HUES64 (cell line): ENCODE measurements at regions not wholly inside any gene's neighbourhood (a gene's known extent, or its start where the extent isn't known, plus 50 kb on each side); places are given as distances from the start of the nearest gene placed in this dataset.
"Not testable (repeated sequence)": the region's sequence is repeated elsewhere in the genome, so short reads cannot be mapped to it uniquely, and the experiment has no call there.

Experiments
- H3K27ac ChIP-seq: 2 replicates; pipeline ENCODE4 v1.7.0; 2013; ENCODE audit warnings: low read depth, low read length, inconsistent platforms
- H3K27me3 ChIP-seq: 2 replicates; pipeline ENCODE4 v1.6.1; 2013; ENCODE audit warnings: mild to moderate bottlenecking, low read length; ENCODE audit not compliant: insufficient read depth
- H3K36me3 ChIP-seq: 2 replicates; pipeline ENCODE4 v1.6.1; 2013; ENCODE audit warnings: mild to moderate bottlenecking, low read length; ENCODE audit not compliant: insufficient read depth
- H3K4me1 ChIP-seq: 2 replicates; pipeline ENCODE4 v1.6.1; 2013; ENCODE audit warnings: mild to moderate bottlenecking, low read length, moderate library complexity; ENCODE audit not compliant: insufficient read depth
- H3K4me3 ChIP-seq: 2 replicates; pipeline ENCODE4 v1.5.1; 2013; ENCODE audit warnings: mild to moderate bottlenecking, low read length, moderate library complexity
- H3K9ac ChIP-seq: 2 replicates; pipeline ENCODE4 v1.6.1; 2013; ENCODE audit warnings: mild to moderate bottlenecking, low read depth, low read length
- H3K9me3 ChIP-seq: 2 replicates; pipeline ENCODE4 v1.6.1; 2013; ENCODE audit warnings: low read depth, low read length; ENCODE audit not compliant: insufficient read depth
- WGBS: fragments of 150-250, 120-280 bp; methylation state at CpG from one replicate; pipeline ENCODE4 v1.1.7; 2013; ENCODE audit warnings: missing lambda C conversion rate; 5-methylcytosine and 5-hydroxymethylcytosine counted together

- Histone ChIP-seq H3K27ac (no peak overlapping the region), H3K27me3 (no peaks in the 10 kb centered on the region), H3K9ac (no peak overlapping the region), H3K9me3 (no peaks in the 10 kb centered on the region), H3K36me3 (no peaks in the 10 kb centered on the region), H3K4me1 (no peaks in the 10 kb centered on the region), H3K4me3 (no peak overlapping the region)
- 100% methylated on average over 1 of the region's 1 CpG for WGBS
These were observed 383.9 kb upstream of the CHORDC1 start for GRCh38 chr11:90606721-90607120.

- Histone ChIP-seq H3K27me3 (no peaks in the 10 kb centered on the region), H3K9me3 (no peaks in the 10 kb centered on the region), H3K36me3 (no peaks in the 10 kb centered on the region), H3K4me3 (no peak overlapping the region), H3K4me1 (no peaks in the 10 kb centered on the region), H3K9ac (no peak overlapping the region), H3K27ac (no peak overlapping the region)
- WGBS = 95% methylated on average over 1 of the region's 1 CpG
These were observed 378.4 kb upstream of the CHORDC1 start for GRCh38 chr11:90601261-90601660.

- WGBS = 100% methylated on average over 1 of the region's 1 CpG
- H3K36me3 ChIP-seq = no peaks in the 10 kb centered on the region
- no peak overlapping the region for H3K9ac ChIP-seq
- no peaks in the 10 kb centered on the region for H3K4me1 ChIP-seq
- H3K27me3 ChIP-seq = no peaks in the 10 kb centered on the region
- H3K4me3 ChIP-seq = no peak overlapping the region
- no peak overlapping the region for H3K27ac ChIP-seq
- no peaks in the 10 kb centered on the region for H3K9me3 ChIP-seq
These were observed 371.8 kb upstream of the CHORDC1 start for GRCh38 chr11:90594658-90595057.

- Histone ChIP-seq H3K4me1 (no peaks in the 10 kb centered on the region), H3K36me3 (no peaks in the 10 kb centered on the region), H3K4me3 (no peak overlapping the region), H3K27me3 (no peaks in the 10 kb centered on the region), H3K9me3 (no peaks in the 10 kb centered on the region), H3K27ac (no peak overlapping the region), H3K9ac (no peak overlapping the region)
- WGBS = 89% methylated on average over 1 of the region's 1 CpG
These were observed 370.2 kb upstream of the CHORDC1 start for GRCh38 chr11:90593099-90593498.

- Histone ChIP-seq H3K36me3 (no peaks in the 10 kb centered on the region), H3K9me3 (no peaks in the 10 kb centered on the region), H3K27ac (0 out of 2 replicates have a peak overlapping the region, but pooled peaks have one; percentile 15), H3K9ac (no peak overlapping the region), H3K4me1 (no peaks in the 10 kb centered on the region), H3K4me3 (no peak overlapping the region), H3K27me3 (no peaks in the 10 kb centered on the region)
- WGBS = no CpG with 5 or more reads among the region's 1 CpG
These were observed 367.4 kb upstream of the CHORDC1 start for GRCh38 chr11:90590286-90590685.

- no peak overlapping the region for H3K27ac ChIP-seq
- no peaks in the 10 kb centered on the region for H3K36me3 ChIP-seq
- H3K9ac ChIP-seq = no peak overlapping the region
- H3K4me3 ChIP-seq = no peak overlapping the region
- no peaks in the 10 kb centered on the region for H3K4me1 ChIP-seq
- H3K27me3 ChIP-seq = no peaks in the 10 kb centered on the region
- no peaks in the 10 kb centered on the region for H3K9me3 ChIP-seq
- 98% methylated on average over 2 of the region's 2 CpGs for WGBS
These were observed 366.9 kb upstream of the CHORDC1 start for GRCh38 chr11:90589735-90590134.

- 83% methylated on average over 7 of the region's 7 CpGs for WGBS
- H3K9me3 ChIP-seq = 0 out of 2 replicates have a peak, but pooled peaks cover 2% of the 10 kb centered on the region
- no peak overlapping the region for H3K9ac ChIP-seq
- no peaks in the 10 kb centered on the region for H3K4me1 ChIP-seq
- no peaks in the 10 kb centered on the region for H3K36me3 ChIP-seq
- H3K27ac ChIP-seq = no peak overlapping the region
- H3K4me3 ChIP-seq = no peak overlapping the region
- no peaks in the 10 kb centered on the region for H3K27me3 ChIP-seq
These were observed 365.0 kb upstream of the CHORDC1 start for GRCh38 chr11:90587896-90588295.

GRCh38 chr11:90585491-90585890 is 362.6 kb upstream of the CHORDC1 start:
- H3K9me3 ChIP-seq = 0 out of 2 replicates have a peak, but pooled peaks cover 2% of the 10 kb centered on the region
- no peaks in the 10 kb centered on the region for H3K36me3 ChIP-seq
- no peak overlapping the region for H3K27ac ChIP-seq
- no peak overlapping the region for H3K9ac ChIP-seq
- 86% methylated on average over 1 of the region's 1 CpG for WGBS
- no peak overlapping the region for H3K4me3 ChIP-seq
- H3K4me1 ChIP-seq = no peaks in the 10 kb centered on the region
- H3K27me3 ChIP-seq = no peaks in the 10 kb centered on the region

- not testable (repeated sequence) for H3K4me3 ChIP-seq, H3K9me3 ChIP-seq, H3K27me3 ChIP-seq, H3K36me3 ChIP-seq, H3K4me1 ChIP-seq, H3K9ac ChIP-seq, H3K27ac ChIP-seq
- 76% methylated on average over 7 of the region's 7 CpGs for WGBS
These were observed 360.1 kb upstream of the CHORDC1 start for GRCh38 chr11:90582999-90583398.

GRCh38 chr11:90564531-90564930 is 341.7 kb upstream of the CHORDC1 start:
- no peaks in the 10 kb centered on the region for H3K4me1 ChIP-seq
- no peaks in the 10 kb centered on the region for H3K36me3 ChIP-seq
- no peaks in the 10 kb centered on the region for H3K27me3 ChIP-seq
- no CpG with 5 or more reads among the region's 1 CpG for WGBS
- no peak overlapping the region for H3K27ac ChIP-seq
- H3K4me3 ChIP-seq = no peak overlapping the region
- H3K9ac ChIP-seq = no peak overlapping the region
- H3K9me3 ChIP-seq = no peaks in the 10 kb centered on the region

GRCh38 chr11:90558328-90558865 is 335.5 kb upstream of the CHORDC1 start:
- Histone ChIP-seq H3K4me3 (no peak overlapping the region), H3K9ac (no peak overlapping the region), H3K27me3 (no peaks in the 10 kb centered on the region), H3K4me1 (no peaks in the 10 kb centered on the region), H3K27ac (no peak overlapping the region), H3K36me3 (no peaks in the 10 kb centered on the region), H3K9me3 (no peaks in the 10 kb centered on the region)
- 95% methylated on average over 4 of the region's 4 CpGs for WGBS

GRCh38 chr11:90556606-90557005 is 333.8 kb upstream of the CHORDC1 start:
- no peak overlapping the region for H3K27ac ChIP-seq
- no peaks in the 10 kb centered on the region for H3K9me3 ChIP-seq
- H3K4me3 ChIP-seq = no peak overlapping the region
- H3K36me3 ChIP-seq = no peaks in the 10 kb centered on the region
- 90% methylated on average over 4 of the region's 4 CpGs for WGBS
- H3K9ac ChIP-seq = no peak overlapping the region
- no peaks in the 10 kb centered on the region for H3K27me3 ChIP-seq
- no peaks in the 10 kb centered on the region for H3K4me1 ChIP-seq
